Natural killer cell (primary cell): ENCODE measurements at regions not wholly inside any gene's neighbourhood (a gene's known extent, or its start where the extent isn't known, plus 50 kb on each side); places are given as distances from the start of the nearest gene placed in this dataset.

Source experiments
- ATAC-seq, 3 donors: fragments of 150-1000 bp in 2 of 3; fragments of 200-7000 bp in 1 of 3; cut with Tn5 transposase; 1 replicate in 1 of 3; 2 replicates in 2 of 3; pipeline ENCODE4 v1.10.0; 2021; ENCODE audit warnings: mild to moderate bottlenecking in 2 of 3, moderate library complexity in 2 of 3
- DNase-seq, 2 donors: peaks; one replicate each; pipeline versions ENCODE4 v3.0.0 to v3.0.0-alpha.2; 2013 to 2021; ENCODE audit warnings: mixed read lengths in 1 of 2
- H3K27ac ChIP-seq: one replicate; pipeline ENCODE4 v1.5.1; 2013; ENCODE audit warnings: mild to moderate bottlenecking, low read length
- H3K27me3 ChIP-seq: one replicate; pipeline ENCODE4 v1.6.1; 2013; ENCODE audit warnings: low read length; ENCODE audit not compliant: control insufficient read depth, insufficient read depth
- H3K36me3 ChIP-seq: one replicate; pipeline ENCODE4 v1.6.1; 2013; ENCODE audit warnings: low read length; ENCODE audit not compliant: control insufficient read depth, insufficient read depth
- H3K4me1 ChIP-seq: one replicate; pipeline ENCODE4 v1.6.1; 2013; ENCODE audit warnings: low read length; ENCODE audit not compliant: control insufficient read depth, insufficient read depth
- H3K4me3 ChIP-seq: one replicate; pipeline ENCODE4 v1.5.1; 2013; ENCODE audit warnings: low read length
- H3K9me3 ChIP-seq: one replicate; pipeline ENCODE4 v1.6.1; 2013; ENCODE audit warnings: low read length; ENCODE audit not compliant: control insufficient read depth, insufficient read depth
- H3K27ac Mint-ChIP-seq, 2 donors: one replicate each; pipeline ENCODE4 v1.8.0; 2022; ENCODE audit warnings: mild to moderate bottlenecking in 2 of 2, mixed read lengths in 2 of 2, moderate library complexity in 1 of 2
- H3K27me3 Mint-ChIP-seq, 2 donors: one replicate each; pipeline ENCODE4 v1.8.0; 2022; ENCODE audit warnings: low read depth in 2 of 2, mixed read lengths in 2 of 2
- H3K36me3 Mint-ChIP-seq: one replicate; pipeline ENCODE4 v1.8.0; 2022; ENCODE audit warnings: mixed read lengths
- H3K4me1 Mint-ChIP-seq, 2 donors: one replicate each; pipeline ENCODE4 v1.8.0; 2022; ENCODE audit warnings: mixed read lengths in 2 of 2
- H3K4me3 Mint-ChIP-seq: one replicate; pipeline ENCODE4 v1.8.0; 2022; ENCODE audit warnings: mild to moderate bottlenecking, moderate library complexity, mixed read lengths
- H3K9me3 Mint-ChIP-seq, 2 donors: one replicate each; pipeline ENCODE4 v1.8.0; 2022; ENCODE audit warnings: mixed read lengths in 2 of 2
- WGBS: methylation state at CpG from one replicate; pipeline ENCODE4 v1.1.7; 2013; ENCODE audit warnings: missing lambda C conversion rate; ENCODE audit not compliant: insufficient coverage; 5-methylcytosine and 5-hydroxymethylcytosine counted together
- intact Hi-C: fragments of 100-400 bp; cut with micrococcal nuclease; formaldehyde crosslinking; loops from one replicate; pipeline ENCODE4 v1.14.2; 2022
- TF ChIP-seq, protein P1 (sequence below): fragments of 200-600 bp; IDR thresholded peaks from one replicate; pipeline ENCODE4 v1.8.0; 2022; ENCODE audit warnings: antibody characterized with exemption

DNA sequence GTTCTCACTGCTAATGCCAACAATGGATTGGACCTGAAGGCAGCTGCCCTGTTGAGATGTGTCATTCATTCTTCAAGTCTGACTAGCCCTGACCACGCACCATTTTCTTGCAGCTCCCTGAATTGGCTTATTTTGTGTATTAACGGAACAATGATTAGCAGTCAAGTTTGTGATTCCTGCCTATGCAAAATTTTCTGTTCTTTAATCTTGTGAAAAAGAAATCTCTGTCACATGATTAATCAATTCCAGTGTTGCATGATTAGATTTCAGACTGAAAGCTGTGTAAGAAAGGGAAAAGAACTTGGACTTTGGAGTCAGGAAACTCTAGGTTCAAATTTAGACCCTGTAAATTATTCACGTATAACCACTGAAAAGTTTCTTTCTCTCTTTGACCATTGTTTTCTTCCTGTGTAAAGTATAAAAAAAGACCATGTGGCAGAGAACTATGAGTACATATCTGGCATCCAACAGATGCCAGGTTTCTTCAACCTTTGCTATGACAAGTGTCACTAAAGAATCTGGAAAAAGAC, 64.5 kb upstream of the SLC10A2 start:
- DNase-seq (no peak), ATAC-seq (no peak)
- Mint-ChIP-seq H3K4me3 (no peak overlapping the region), H3K36me3 (no peaks in the 10 kb centered on the region), H3K27me3 (no peaks in the 10 kb centered on the region), H3K9me3 (peaks cover 0 to 6% of the 10 kb centered on the region in 2 donors), H3K4me1 (no peaks in the 10 kb centered on the region), H3K27ac (no peak overlapping the region)
- Histone ChIP-seq H3K27ac (no peak overlapping the region), H3K27me3 (no peaks in the 10 kb centered on the region), H3K4me1 (no peaks in the 10 kb centered on the region), H3K9me3 (no peaks in the 10 kb centered on the region), H3K4me3 (no peak overlapping the region), H3K36me3 (no peaks in the 10 kb centered on the region)
- intact Hi-C loops = no loop called here
- 66% methylated on average over 3 of the region's 3 CpGs for WGBS
- TF ChIP-seq, protein P1, sequence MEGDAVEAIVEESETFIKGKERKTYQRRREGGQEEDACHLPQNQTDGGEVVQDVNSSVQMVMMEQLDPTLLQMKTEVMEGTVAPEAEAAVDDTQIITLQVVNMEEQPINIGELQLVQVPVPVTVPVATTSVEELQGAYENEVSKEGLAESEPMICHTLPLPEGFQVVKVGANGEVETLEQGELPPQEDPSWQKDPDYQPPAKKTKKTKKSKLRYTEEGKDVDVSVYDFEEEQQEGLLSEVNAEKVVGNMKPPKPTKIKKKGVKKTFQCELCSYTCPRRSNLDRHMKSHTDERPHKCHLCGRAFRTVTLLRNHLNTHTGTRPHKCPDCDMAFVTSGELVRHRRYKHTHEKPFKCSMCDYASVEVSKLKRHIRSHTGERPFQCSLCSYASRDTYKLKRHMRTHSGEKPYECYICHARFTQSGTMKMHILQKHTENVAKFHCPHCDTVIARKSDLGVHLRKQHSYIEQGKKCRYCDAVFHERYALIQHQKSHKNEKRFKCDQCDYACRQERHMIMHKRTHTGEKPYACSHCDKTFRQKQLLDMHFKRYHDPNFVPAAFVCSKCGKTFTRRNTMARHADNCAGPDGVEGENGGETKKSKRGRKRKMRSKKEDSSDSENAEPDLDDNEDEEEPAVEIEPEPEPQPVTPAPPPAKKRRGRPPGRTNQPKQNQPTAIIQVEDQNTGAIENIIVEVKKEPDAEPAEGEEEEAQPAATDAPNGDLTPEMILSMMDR = no peak

DNA sequence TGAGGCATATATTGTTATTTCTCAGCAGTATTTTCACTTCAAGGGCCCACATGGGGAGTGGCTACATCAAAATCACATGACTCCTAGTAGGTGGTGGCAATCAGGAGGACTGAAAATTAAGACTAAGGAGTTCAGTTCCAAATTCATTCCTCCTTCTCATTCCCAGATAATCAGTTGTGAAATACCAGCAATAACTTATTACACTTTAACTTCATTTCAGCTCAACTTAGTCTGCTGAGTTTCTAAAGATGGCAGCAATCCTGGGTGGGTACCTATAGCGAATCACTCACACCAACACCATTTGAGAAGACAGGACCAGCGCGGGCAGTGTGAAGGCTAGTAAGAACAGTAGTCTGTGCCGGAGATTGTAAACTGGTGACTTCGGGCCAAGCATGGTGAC, 63.9 kb upstream of the SLC10A2 start:
- Mint-ChIP-seq H3K4me3 (no peak overlapping the region), H3K27ac (no peak overlapping the region), H3K36me3 (no peaks in the 10 kb centered on the region), H3K27me3 (no peaks in the 10 kb centered on the region), H3K9me3 (peaks cover 0 to 7% of the 10 kb centered on the region in 2 donors), H3K4me1 (no peaks in the 10 kb centered on the region)
- TF ChIP-seq, protein P1 = no peak
- no peak overlapping the region for H3K27ac ChIP-seq
- DNase-seq = no peak
- H3K36me3 ChIP-seq = no peaks in the 10 kb centered on the region
- intact Hi-C loops = no loop called here
- ATAC-seq = no peak
- H3K4me1 ChIP-seq = no peaks in the 10 kb centered on the region
- no peak overlapping the region for H3K4me3 ChIP-seq
- H3K27me3 ChIP-seq = no peaks in the 10 kb centered on the region
- 94% methylated on average over 3 of the region's 5 CpGs for WGBS
- H3K9me3 ChIP-seq = no peaks in the 10 kb centered on the region
